Neural progenitor cell (in vitro differentiated cells): ENCODE measurements at regions not wholly inside any gene's neighbourhood (a gene's known extent, or its start where the extent isn't known, plus 50 kb on each side); places are given as distances from the start of the nearest gene placed in this dataset.

Experiments
- EZH2phosphoT487 ChIP-seq: fragments of 200-600 bp; sonication (generic); IDR thresholded peaks from 2 replicates; pipeline ENCODE4 v1.6.1; 2017; ENCODE audit warnings: antibody characterized with exemption
- TF ChIP-seq, protein P1 (sequence below): fragments of 200-600 bp; sonication (generic); IDR thresholded peaks from 2 replicates; pipeline ENCODE4 v1.5.1; 2017; ENCODE audit warnings: antibody characterized with exemption, mild to moderate bottlenecking

GRCh38 chrX:1052021-1052420 lies 160.4 kb downstream of the CRLF2 start:
- TF ChIP-seq, protein P1, sequence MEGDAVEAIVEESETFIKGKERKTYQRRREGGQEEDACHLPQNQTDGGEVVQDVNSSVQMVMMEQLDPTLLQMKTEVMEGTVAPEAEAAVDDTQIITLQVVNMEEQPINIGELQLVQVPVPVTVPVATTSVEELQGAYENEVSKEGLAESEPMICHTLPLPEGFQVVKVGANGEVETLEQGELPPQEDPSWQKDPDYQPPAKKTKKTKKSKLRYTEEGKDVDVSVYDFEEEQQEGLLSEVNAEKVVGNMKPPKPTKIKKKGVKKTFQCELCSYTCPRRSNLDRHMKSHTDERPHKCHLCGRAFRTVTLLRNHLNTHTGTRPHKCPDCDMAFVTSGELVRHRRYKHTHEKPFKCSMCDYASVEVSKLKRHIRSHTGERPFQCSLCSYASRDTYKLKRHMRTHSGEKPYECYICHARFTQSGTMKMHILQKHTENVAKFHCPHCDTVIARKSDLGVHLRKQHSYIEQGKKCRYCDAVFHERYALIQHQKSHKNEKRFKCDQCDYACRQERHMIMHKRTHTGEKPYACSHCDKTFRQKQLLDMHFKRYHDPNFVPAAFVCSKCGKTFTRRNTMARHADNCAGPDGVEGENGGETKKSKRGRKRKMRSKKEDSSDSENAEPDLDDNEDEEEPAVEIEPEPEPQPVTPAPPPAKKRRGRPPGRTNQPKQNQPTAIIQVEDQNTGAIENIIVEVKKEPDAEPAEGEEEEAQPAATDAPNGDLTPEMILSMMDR, result no peak
- no peak for TF ChIP-seq EZH2phosphoT487
